ENCODE measurements at regions not wholly inside any gene's neighbourhood (a gene's known extent, or its start where the extent isn't known, plus 50 kb on each side); places are given as distances from the start of the nearest gene placed in this dataset.

DNA sequence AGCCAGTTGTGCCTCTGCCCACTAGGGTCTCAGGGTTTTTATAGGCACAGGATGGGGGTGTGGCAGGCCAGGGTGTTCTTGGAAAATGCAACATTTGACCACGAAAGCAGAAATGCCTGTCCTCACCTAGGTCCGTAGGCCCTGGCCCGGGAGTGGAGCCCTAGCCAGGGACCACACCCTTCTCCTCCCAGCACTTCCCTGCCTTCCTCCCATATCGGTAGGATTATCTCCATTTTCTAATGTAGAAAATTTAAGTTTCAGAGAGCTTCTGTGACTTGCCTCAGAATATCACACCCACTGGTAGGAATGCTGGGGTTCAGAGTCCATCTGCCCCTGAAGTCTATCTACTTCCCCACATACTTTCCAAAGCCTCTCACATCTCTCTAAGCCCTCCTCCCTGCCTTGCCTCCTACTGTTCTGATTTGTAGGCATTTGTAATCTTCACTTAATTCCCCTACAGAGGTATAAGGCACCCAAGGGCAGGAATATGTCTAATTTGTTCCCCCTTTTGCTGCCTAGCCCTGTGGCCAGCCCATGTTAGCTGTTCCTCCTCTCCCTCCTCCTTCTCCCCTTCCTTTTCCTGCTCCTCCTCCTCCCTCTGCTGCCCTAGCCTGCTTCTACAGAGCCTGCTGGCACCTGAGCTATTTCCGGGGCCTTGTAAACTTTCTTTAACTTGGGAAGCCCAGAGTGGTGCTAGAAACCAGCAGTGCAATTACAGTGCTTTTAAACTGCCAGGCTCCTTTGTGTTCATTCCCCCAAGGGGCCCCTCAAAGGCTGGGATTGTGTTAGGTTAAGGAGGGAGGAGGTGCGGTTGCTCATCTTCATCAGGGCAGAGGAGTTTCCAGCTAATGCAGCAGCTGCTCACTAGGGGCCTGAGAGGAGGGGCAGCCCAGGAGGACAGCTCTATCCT is 71.1 kb downstream of the MRPL46 start:
- intact Hi-C loops (cut with DNase I; ENCODE audit: low total_unique reads) = no loop called here
- H3K4me1 ChIP-seq = no peaks in the 10 kb centered on the region
- H3K27ac ChIP-seq = no peak overlapping the region
- H3K4me3 ChIP-seq = no peak overlapping the region
- H3K36me3 ChIP-seq = no peaks in the 10 kb centered on the region
- H3K9me3 ChIP-seq = peaks cover 0 to 10% (median 0%) of the 10 kb centered on the region in 8 donors
- peaks cover 0 to 13% (median 0%) of the 10 kb centered on the region in 7 donors for H3K27me3 ChIP-seq (replicated peaks in 1 of 7)
- WGBS, 5 donors = 65 to 77% (median 75%) methylated on average over 5 to 6 of the region's 6 CpGs
- TF ChIP-seq POLR2A (IDR thresholded peaks at IDR 0.05) (no peak), POLR2AphosphoS5 (IDR thresholded peaks at IDR 0.05) (no peak)
- TF ChIP-seq, protein P1, sequence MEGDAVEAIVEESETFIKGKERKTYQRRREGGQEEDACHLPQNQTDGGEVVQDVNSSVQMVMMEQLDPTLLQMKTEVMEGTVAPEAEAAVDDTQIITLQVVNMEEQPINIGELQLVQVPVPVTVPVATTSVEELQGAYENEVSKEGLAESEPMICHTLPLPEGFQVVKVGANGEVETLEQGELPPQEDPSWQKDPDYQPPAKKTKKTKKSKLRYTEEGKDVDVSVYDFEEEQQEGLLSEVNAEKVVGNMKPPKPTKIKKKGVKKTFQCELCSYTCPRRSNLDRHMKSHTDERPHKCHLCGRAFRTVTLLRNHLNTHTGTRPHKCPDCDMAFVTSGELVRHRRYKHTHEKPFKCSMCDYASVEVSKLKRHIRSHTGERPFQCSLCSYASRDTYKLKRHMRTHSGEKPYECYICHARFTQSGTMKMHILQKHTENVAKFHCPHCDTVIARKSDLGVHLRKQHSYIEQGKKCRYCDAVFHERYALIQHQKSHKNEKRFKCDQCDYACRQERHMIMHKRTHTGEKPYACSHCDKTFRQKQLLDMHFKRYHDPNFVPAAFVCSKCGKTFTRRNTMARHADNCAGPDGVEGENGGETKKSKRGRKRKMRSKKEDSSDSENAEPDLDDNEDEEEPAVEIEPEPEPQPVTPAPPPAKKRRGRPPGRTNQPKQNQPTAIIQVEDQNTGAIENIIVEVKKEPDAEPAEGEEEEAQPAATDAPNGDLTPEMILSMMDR (IDR thresholded peaks at IDR 0.05 in 8 of 11, conservative IDR thresholded peaks at IDR 0.05 in 3 of 11) = no peak
- no peak for DNase-seq

DNA sequence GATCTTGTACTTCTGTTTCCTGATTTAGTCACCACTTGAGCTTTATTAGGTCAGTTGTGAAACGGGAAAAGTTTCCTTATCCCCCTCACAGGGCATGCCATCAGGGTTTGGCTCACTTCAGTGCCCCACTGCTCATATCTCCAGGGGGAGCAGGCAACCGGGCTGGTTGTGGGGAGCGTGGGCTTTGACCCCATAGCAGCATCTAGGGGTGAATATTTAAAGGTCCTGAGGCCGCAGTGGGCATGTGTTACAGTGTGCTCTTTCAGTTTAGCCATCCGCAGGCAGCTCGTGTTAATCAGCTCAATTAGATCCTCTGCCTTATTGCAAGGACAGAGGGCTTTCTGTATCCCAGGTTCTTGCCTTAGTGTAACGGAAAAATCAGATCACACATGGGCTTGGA is 71.9 kb downstream of the MRPL46 start:
- Histone ChIP-seq H3K27me3 (replicated peaks in 1 of 7) (peaks cover 0 to 13% (median 0%) of the 10 kb centered on the region in 7 donors), H3K4me1 (no peaks in the 10 kb centered on the region), H3K27ac (no peak overlapping the region), H3K9me3 (peaks cover 0 to 10% (median 0%) of the 10 kb centered on the region in 8 donors), H3K36me3 (no peaks in the 10 kb centered on the region), H3K4me3 (no peak overlapping the region)
- DNase-seq = no peak
- WGBS, 5 donors = 70 to 85% (median 78%) methylated on average over 7 of the region's 7 CpGs
- intact Hi-C loops (cut with DNase I; ENCODE audit: low total_unique reads) = no loop called here
- TF ChIP-seq, protein P1 (IDR thresholded peaks at IDR 0.05 in 8 of 11, conservative IDR thresholded peaks at IDR 0.05 in 3 of 11) = no peak

DNA sequence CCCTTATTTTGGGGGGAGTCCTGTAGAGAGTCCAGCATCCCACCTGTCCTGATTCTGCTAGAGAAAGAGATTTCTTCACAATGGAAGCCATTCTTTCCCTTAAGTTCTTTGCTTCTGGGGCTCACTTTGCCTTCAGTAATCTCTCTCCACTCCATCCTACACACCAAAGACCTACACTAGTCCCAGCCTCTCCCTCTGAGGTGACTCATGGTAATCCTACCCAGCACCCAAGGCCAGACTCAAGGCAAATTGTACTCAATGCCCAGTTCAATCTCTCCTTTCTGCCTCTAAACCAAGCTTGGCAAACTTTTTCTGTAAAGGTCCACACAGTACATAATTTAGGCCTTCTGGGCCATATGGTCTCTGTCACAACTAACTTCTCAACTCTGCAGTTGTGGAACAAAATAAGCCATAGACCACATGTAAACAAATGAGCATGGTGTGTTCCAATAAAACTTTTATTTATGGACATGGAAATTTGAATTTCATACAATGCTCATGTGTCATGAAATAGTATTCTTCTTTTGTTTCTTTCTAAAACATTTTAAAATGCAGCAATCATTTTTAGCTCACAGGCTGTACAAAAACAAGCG is 72.5 kb downstream of the MRPL46 start:
- Histone ChIP-seq H3K27me3 (replicated peaks in 1 of 7) (peaks cover 0 to 13% (median 0%) of the 10 kb centered on the region in 7 donors), H3K36me3 (no peaks in the 10 kb centered on the region), H3K9me3 (peaks cover 0 to 10% (median 0%) of the 10 kb centered on the region in 8 donors), H3K4me3 (no peak overlapping the region), H3K27ac (no peak overlapping the region), H3K4me1 (no peaks in the 10 kb centered on the region)
- no peak for TF ChIP-seq POLR2A (IDR thresholded peaks at IDR 0.05)
- TF ChIP-seq POLR2AphosphoS5 (IDR thresholded peaks at IDR 0.05) = no peak
- TF ChIP-seq, protein P1 (IDR thresholded peaks at IDR 0.05 in 8 of 11, conservative IDR thresholded peaks at IDR 0.05 in 3 of 11) = no peak
- intact Hi-C loops (cut with DNase I; ENCODE audit: low total_unique reads) = no loop called here
- no peak for DNase-seq
- 62 to 93% (median 84%) methylated on average over 1 of the region's 1 CpG for WGBS, 5 donors
